Naive thymus-derived CD4-positive, alpha-beta T cell (primary cell): ENCODE measurements at regions not wholly inside any gene's neighbourhood (a gene's known extent, or its start where the extent isn't known, plus 50 kb on each side); places are given as distances from the start of the nearest gene placed in this dataset.

Experiments used
- ATAC-seq: fragments of 150-1000 bp; cut with Tn5 transposase; 2 replicates; pipeline ENCODE4 v1.10.0; 2021; ENCODE audit warnings: mild to moderate bottlenecking, moderate library complexity
- CTCF ChIA-PET: fragments of 350-600 bp; sonication (Branson Sonifier 250); formaldehyde crosslinking; loops from one replicate; lab custom pipeline; 2021; ENCODE audit warnings: antibody characterized with exemption; lab: Charles Lee
- POLR2A ChIA-PET: fragments of 350-600 bp; sonication (Branson Sonifier 250); formaldehyde crosslinking; loops from one replicate; lab custom pipeline; 2021; ENCODE audit warnings: antibody characterized with exemption, inconsistent platforms; lab: Charles Lee
- DNase-seq, 9 donors: peaks; one replicate each; pipeline versions ENCODE4 v3.0.0 to v3.0.0-alpha.2; 2020 to 2022; ENCODE audit warnings: mixed read lengths in 1 of 9
- H3K27ac ChIP-seq: one replicate; pipeline ENCODE4 v1.7.0; 2013; ENCODE audit warnings: mild to moderate bottlenecking, low read depth, low read length, moderate library complexity
- H3K27me3 ChIP-seq, 2 donors: one replicate each; pipeline ENCODE4 v1.7.0; 2013; ENCODE audit warnings: low read length in 2 of 2, mild to moderate bottlenecking in 2 of 2, moderate library complexity in 2 of 2; ENCODE audit not compliant: control insufficient read depth in 2 of 2, insufficient read depth in 2 of 2
- H3K36me3 ChIP-seq, 3 experiments: 1 replicate in 2 of 3; 2 replicates in 1 of 3; pipeline ENCODE4 v1.7.0; 2013; ENCODE audit warnings: low read length in 3 of 3, mild to moderate bottlenecking in 3 of 3, moderate library complexity in 1 of 3; ENCODE audit not compliant: insufficient read depth in 3 of 3, control insufficient read depth in 2 of 3
- H3K4me1 ChIP-seq, 2 donors: one replicate each; pipeline ENCODE4 v1.7.0; 2013; ENCODE audit warnings: low read length in 2 of 2, mild to moderate bottlenecking in 2 of 2, moderate library complexity in 1 of 2; ENCODE audit not compliant: control insufficient read depth in 2 of 2, insufficient read depth in 2 of 2
- H3K4me3 ChIP-seq: 2 replicates; pipeline ENCODE4 v1.7.0; 2013; ENCODE audit warnings: mild to moderate bottlenecking, low read length
- H3K9me3 ChIP-seq, 3 experiments: 1 replicate in 2 of 3; 2 replicates in 1 of 3; pipeline ENCODE4 v1.7.0; 2013; ENCODE audit warnings: low read length in 3 of 3; ENCODE audit not compliant: control insufficient read depth in 2 of 3
- H3K27ac Mint-ChIP-seq, 9 donors: one replicate each; pipeline ENCODE4 v1.8.0; 2020 to 2022; ENCODE audit warnings: mixed read lengths in 9 of 9, mild to moderate bottlenecking in 8 of 9, moderate library complexity in 5 of 9, inconsistent platforms in 2 of 9
- H3K27me3 Mint-ChIP-seq, 5 donors: one replicate each; pipeline ENCODE4 v1.8.0; 2021 to 2022; ENCODE audit warnings: mixed read lengths in 5 of 5, mild to moderate bottlenecking in 1 of 5
- H3K36me3 Mint-ChIP-seq, 5 donors: one replicate each; pipeline ENCODE4 v1.8.0; 2020 to 2022; ENCODE audit warnings: mixed read lengths in 5 of 5, mild to moderate bottlenecking in 3 of 5, inconsistent platforms in 1 of 5
- H3K4me1 Mint-ChIP-seq, 7 donors: one replicate each; pipeline ENCODE4 v1.8.0; 2020 to 2022; ENCODE audit warnings: mixed read lengths in 7 of 7, mild to moderate bottlenecking in 3 of 7, inconsistent platforms in 1 of 7
- H3K4me3 Mint-ChIP-seq, 10 donors: one replicate each; pipeline ENCODE4 v1.8.0; 2020 to 2022; ENCODE audit warnings: mild to moderate bottlenecking in 10 of 10, mixed read lengths in 10 of 10, moderate library complexity in 6 of 10, inconsistent platforms in 2 of 10
- H3K9me3 Mint-ChIP-seq, 11 donors: one replicate each; pipeline ENCODE4 v1.8.0; 2020 to 2022; ENCODE audit warnings: mixed read lengths in 11 of 11, mild to moderate bottlenecking in 4 of 11, inconsistent platforms in 1 of 11, moderate library complexity in 1 of 11
- intact Hi-C, 2 donors: fragments of 100-400 bp; cut with micrococcal nuclease; formaldehyde crosslinking; loops; one replicate each; pipeline ENCODE4 v1.15.1; 2023

GRCh38 chr4:182082910-182083309 is 160.3 kb upstream of the TENM3 start:
- no peaks in the 10 kb centered on the region for H3K36me3 Mint-ChIP-seq
- no peak overlapping the region for H3K4me3 Mint-ChIP-seq
- ATAC-seq (no peak), DNase-seq (no peak)
- H3K4me3 ChIP-seq: no peak overlapping the region
- CTCF ChIA-PET: no interaction called here
- peaks cover 0 to 9% (median 0%) of the 10 kb centered on the region in 11 donors for H3K9me3 Mint-ChIP-seq
- POLR2A ChIA-PET: no interaction called here
- intact Hi-C loops: no loop called here
- no peaks in the 10 kb centered on the region for H3K4me1 ChIP-seq
- no peaks in the 10 kb centered on the region for H3K4me1 Mint-ChIP-seq
- no peaks in the 10 kb centered on the region for H3K36me3 ChIP-seq
- H3K27me3 Mint-ChIP-seq: peaks cover 0 to 4% (median 0%) of the 10 kb centered on the region in 5 donors
- no peak overlapping the region for H3K27ac ChIP-seq
- no peaks in the 10 kb centered on the region for H3K27me3 ChIP-seq
- no peak overlapping the region for H3K27ac Mint-ChIP-seq
- H3K9me3 ChIP-seq: no peaks in the 10 kb centered on the region

- Mint-ChIP-seq H3K36me3 (no peaks in the 10 kb centered on the region), H3K27me3 (peaks cover 0 to 4% (median 0%) of the 10 kb centered on the region in 5 donors), H3K27ac (no peak overlapping the region), H3K4me1 (no peaks in the 10 kb centered on the region), H3K4me3 (no peak overlapping the region), H3K9me3 (peaks cover 0 to 4% (median 0%) of the 10 kb centered on the region in 11 donors)
- no peak for DNase-seq
- H3K36me3 ChIP-seq: no peaks in the 10 kb centered on the region
- H3K4me3 ChIP-seq: no peak overlapping the region
- POLR2A ChIA-PET: no interaction called here
- CTCF ChIA-PET: no interaction called here
- H3K27me3 ChIP-seq: no peaks in the 10 kb centered on the region
- no peaks in the 10 kb centered on the region for H3K9me3 ChIP-seq
- intact Hi-C loops: no loop called here
- ATAC-seq: no peak
- H3K4me1 ChIP-seq: no peaks in the 10 kb centered on the region
- H3K27ac ChIP-seq: no peak overlapping the region
Observed at GRCh38 chr4:182083671-182084410, 159.4 kb upstream of the TENM3 start.

GRCh38 chr4:182085051-182085480 is 158.1 kb upstream of the TENM3 start:
- DNase-seq (no peak), ATAC-seq (no peak)
- H3K9me3 ChIP-seq: no peaks in the 10 kb centered on the region
- H3K4me1 Mint-ChIP-seq: no peaks in the 10 kb centered on the region
- H3K4me3 Mint-ChIP-seq: no peak overlapping the region
- ChIA-PET POLR2A (no interaction called here), CTCF (no interaction called here)
- peaks cover 0 to 3% (median 0%) of the 10 kb centered on the region in 11 donors for H3K9me3 Mint-ChIP-seq
- H3K4me1 ChIP-seq: no peaks in the 10 kb centered on the region
- H3K27me3 ChIP-seq: no peaks in the 10 kb centered on the region
- no peak overlapping the region for H3K4me3 ChIP-seq
- H3K36me3 Mint-ChIP-seq: no peaks in the 10 kb centered on the region
- H3K27ac Mint-ChIP-seq: no peak overlapping the region
- H3K36me3 ChIP-seq: no peaks in the 10 kb centered on the region
- H3K27me3 Mint-ChIP-seq: peaks cover 0 to 4% (median 0%) of the 10 kb centered on the region in 5 donors
- H3K27ac ChIP-seq: no peak overlapping the region
- intact Hi-C loops: no loop called here

- ChIA-PET POLR2A (no interaction called here), CTCF (no interaction called here)
- peaks cover 0 to 5% (median 0%) of the 10 kb centered on the region in 5 donors for H3K27me3 Mint-ChIP-seq
- no peaks in the 10 kb centered on the region for H3K4me1 ChIP-seq
- ATAC-seq (no peak), DNase-seq (no peak)
- no peak overlapping the region for H3K4me3 ChIP-seq
- no peaks in the 10 kb centered on the region for H3K4me1 Mint-ChIP-seq
- H3K4me3 Mint-ChIP-seq: no peak overlapping the region
- no peaks in the 10 kb centered on the region for H3K9me3 ChIP-seq
- H3K27ac Mint-ChIP-seq: no peak overlapping the region
- H3K27ac ChIP-seq: no peak overlapping the region
- no peaks in the 10 kb centered on the region for H3K36me3 Mint-ChIP-seq
- H3K27me3 ChIP-seq: no peaks in the 10 kb centered on the region
- no peaks in the 10 kb centered on the region for H3K36me3 ChIP-seq
- intact Hi-C loops: no loop called here
- peaks cover 0 to 10% (median under 1%) of the 10 kb centered on the region in 11 donors for H3K9me3 Mint-ChIP-seq
Observed at GRCh38 chr4:182089326-182089725, 153.9 kb upstream of the TENM3 start.

GRCh38 chr4:182090186-182090585 is 153.0 kb upstream of the TENM3 start:
- H3K27me3 Mint-ChIP-seq: peaks cover 0 to 5% (median 0%) of the 10 kb centered on the region in 5 donors
- Histone ChIP-seq H3K27me3 (no peaks in the 10 kb centered on the region), H3K4me1 (no peaks in the 10 kb centered on the region), H3K9me3 (no peaks in the 10 kb centered on the region), H3K27ac (no peak overlapping the region), H3K36me3 (no peaks in the 10 kb centered on the region), H3K4me3 (no peak overlapping the region)
- H3K36me3 Mint-ChIP-seq: no peaks in the 10 kb centered on the region
- no peak for DNase-seq
- ATAC-seq: no peak
- H3K27ac Mint-ChIP-seq: no peak overlapping the region
- intact Hi-C loops: no loop called here
- no peaks in the 10 kb centered on the region for H3K4me1 Mint-ChIP-seq
- POLR2A ChIA-PET: no interaction called here
- H3K4me3 Mint-ChIP-seq: no peak overlapping the region
- CTCF ChIA-PET: no interaction called here
- H3K9me3 Mint-ChIP-seq: peaks cover 0 to 14% (median 4%) of the 10 kb centered on the region in 11 donors

GRCh38 chr4:182091128-182091527 is 152.1 kb upstream of the TENM3 start:
- no peaks in the 10 kb centered on the region for H3K36me3 ChIP-seq
- Mint-ChIP-seq H3K4me1 (no peaks in the 10 kb centered on the region), H3K9me3 (peaks cover 0 to 14% (median 4%) of the 10 kb centered on the region in 11 donors), H3K27me3 (peaks cover 0 to 5% (median 0%) of the 10 kb centered on the region in 5 donors), H3K36me3 (no peaks in the 10 kb centered on the region), H3K4me3 (no peak overlapping the region), H3K27ac (no peak overlapping the region)
- intact Hi-C loops: no loop called here
- H3K9me3 ChIP-seq: no peaks in the 10 kb centered on the region
- no peak for ATAC-seq
- no peak overlapping the region for H3K4me3 ChIP-seq
- ChIA-PET POLR2A (no interaction called here), CTCF (no interaction called here)
- no peaks in the 10 kb centered on the region for H3K4me1 ChIP-seq
- no peak for DNase-seq
- H3K27me3 ChIP-seq: no peaks in the 10 kb centered on the region
- no peak overlapping the region for H3K27ac ChIP-seq

GRCh38 chr4:182093431-182093831 is 149.8 kb upstream of the TENM3 start:
- peaks cover 0 to 16% (median 4%) of the 10 kb centered on the region in 11 donors for H3K9me3 Mint-ChIP-seq
- H3K4me1 ChIP-seq: no peaks in the 10 kb centered on the region
- no peaks in the 10 kb centered on the region for H3K36me3 Mint-ChIP-seq
- no peaks in the 10 kb centered on the region for H3K36me3 ChIP-seq
- peaks cover 0 to 5% (median 0%) of the 10 kb centered on the region in 5 donors for H3K27me3 Mint-ChIP-seq
- H3K27ac ChIP-seq: no peak overlapping the region
- no peaks in the 10 kb centered on the region for H3K9me3 ChIP-seq
- no peaks in the 10 kb centered on the region for H3K4me1 Mint-ChIP-seq
- H3K27ac Mint-ChIP-seq: no peak overlapping the region
- no peak overlapping the region for H3K4me3 Mint-ChIP-seq
- ChIA-PET POLR2A (no interaction called here), CTCF (no interaction called here)
- ATAC-seq (no peak), DNase-seq (no peak)
- no peaks in the 10 kb centered on the region for H3K27me3 ChIP-seq
- intact Hi-C loops: no loop called here
- H3K4me3 ChIP-seq: no peak overlapping the region
